BJ (cell line): ENCODE measurements at regions not wholly inside any gene's neighbourhood (a gene's known extent, or its start where the extent isn't known, plus 50 kb on each side); places are given as distances from the start of the nearest gene placed in this dataset.

Experiments
- CTCF ChIA-PET: fragments of 350-600 bp; formaldehyde crosslinking; extraction: SDS; loops from one replicate; lab custom pipeline; 2021; ENCODE audit warnings: antibody characterized with exemption, inconsistent platforms; lab: Yijun Ruan, JAX
- POLR2A ChIA-PET: fragments of 300-600 bp; sonication (Branson Sonifier 250); formaldehyde crosslinking; extraction: SDS; loops from one replicate; lab custom pipeline; 2021; ENCODE audit warnings: antibody characterized with exemption; lab: Charles Lee
- DNase-seq: peaks from one replicate; pipeline ENCODE4 v3.0.0-alpha.2; 2011; ENCODE audit warnings: low read depth
- H3K27me3 ChIP-seq: 2 replicates; pipeline ENCODE4 v1.6.0; 2011; ENCODE audit warnings: low read length; ENCODE audit not compliant: control insufficient read depth, insufficient read depth
- H3K36me3 ChIP-seq: 2 replicates; pipeline ENCODE4 v1.5.1; 2011; ENCODE audit warnings: low read length; ENCODE audit not compliant: control insufficient read depth, insufficient read depth
- H3K4me3 ChIP-seq: 2 replicates; pipeline ENCODE4 v1.5.1; 2011; ENCODE audit warnings: low read depth, mild to moderate bottlenecking, control low read depth, low read length
- CTCF ChIP-seq: IDR thresholded peaks from 2 replicates; pipeline ENCODE4 v1.5.1; 2011; ENCODE audit warnings: low read depth, mild to moderate bottlenecking, control low read depth, inconsistent platforms, low read length, moderate library complexity; ENCODE audit not compliant: insufficient read depth

- H3K27me3 ChIP-seq = no peaks in the 10 kb centered on the region
- H3K36me3 ChIP-seq = no peaks in the 10 kb centered on the region
- POLR2A ChIA-PET = no interaction called here
- CTCF ChIA-PET = no interaction called here
- no peak overlapping the region for H3K4me3 ChIP-seq
- no peak for DNase-seq
- no peak for TF ChIP-seq CTCF
Observed at GRCh38 chr12:97267594-97268202, 194.9 kb upstream of the RMST start.

GRCh38 chr12:97272471-97272870 is 190.1 kb upstream of the RMST start:
- no peak for DNase-seq
- CTCF ChIA-PET = no interaction called here
- TF ChIP-seq CTCF = no peak
- POLR2A ChIA-PET = no interaction called here
- Histone ChIP-seq H3K4me3 (no peak overlapping the region), H3K36me3 (no peaks in the 10 kb centered on the region), H3K27me3 (no peaks in the 10 kb centered on the region)

GRCh38 chr12:97274386-97274785 is 188.2 kb upstream of the RMST start:
- no peak for TF ChIP-seq CTCF
- POLR2A ChIA-PET = no interaction called here
- no peak overlapping the region for H3K4me3 ChIP-seq
- no peaks in the 10 kb centered on the region for H3K27me3 ChIP-seq
- H3K36me3 ChIP-seq = no peaks in the 10 kb centered on the region
- DNase-seq = no peak
- CTCF ChIA-PET = no interaction called here

GRCh38 chr12:97275256-97275655 is 187.3 kb upstream of the RMST start:
- H3K4me3 ChIP-seq = no peak overlapping the region
- H3K36me3 ChIP-seq = no peaks in the 10 kb centered on the region
- ChIA-PET CTCF (no interaction called here), POLR2A (no interaction called here)
- no peaks in the 10 kb centered on the region for H3K27me3 ChIP-seq
- no peak for TF ChIP-seq CTCF
- DNase-seq = no peak

GRCh38 chr12:97275728-97276590 is 186.6 kb upstream of the RMST start:
- CTCF ChIA-PET = no interaction called here
- Histone ChIP-seq H3K4me3 (no peak overlapping the region), H3K36me3 (no peaks in the 10 kb centered on the region), H3K27me3 (no peaks in the 10 kb centered on the region)
- no peak for DNase-seq
- POLR2A ChIA-PET = no interaction called here
- no peak for TF ChIP-seq CTCF
